Stimulated activated CD8-positive, alpha-beta memory T cell treated with anti-CD3 and anti-CD28 coated beads, Interleukin-15, amount 100 ng/mL, for 1 hour (primary cell): ENCODE measurements at regions not wholly inside any gene's neighbourhood (a gene's known extent, or its start where the extent isn't known, plus 50 kb on each side); places are given as distances from the start of the nearest gene placed in this dataset.
"Not testable (repeated sequence)": the region's sequence is repeated elsewhere in the genome, so short reads cannot be mapped to it uniquely, and the experiment has no call there.

Experiments used
- DNase-seq: peaks from one replicate; pipeline ENCODE4 v3.0.0-alpha.2; 2020; ENCODE audit warnings: low read depth

GRCh38 chr12:66775871-66776270, 97.0 kb upstream of the GRIP1 start:
- DNase-seq, result no peak

- DNase-seq, result peak; percentile 4
Observed at GRCh38 chr12:66776974-66777373, 98.1 kb upstream of the GRIP1 start.

- no peak for DNase-seq
Observed at GRCh38 chr12:66779466-66779865, 100.6 kb upstream of the GRIP1 start.

GRCh38 chr12:66786531-66787308, 107.8 kb upstream of the GRIP1 start:
- DNase-seq, result no peak

GRCh38 chr12:66799551-66799950, 120.7 kb upstream of the GRIP1 start:
- no peak for DNase-seq

DNA sequence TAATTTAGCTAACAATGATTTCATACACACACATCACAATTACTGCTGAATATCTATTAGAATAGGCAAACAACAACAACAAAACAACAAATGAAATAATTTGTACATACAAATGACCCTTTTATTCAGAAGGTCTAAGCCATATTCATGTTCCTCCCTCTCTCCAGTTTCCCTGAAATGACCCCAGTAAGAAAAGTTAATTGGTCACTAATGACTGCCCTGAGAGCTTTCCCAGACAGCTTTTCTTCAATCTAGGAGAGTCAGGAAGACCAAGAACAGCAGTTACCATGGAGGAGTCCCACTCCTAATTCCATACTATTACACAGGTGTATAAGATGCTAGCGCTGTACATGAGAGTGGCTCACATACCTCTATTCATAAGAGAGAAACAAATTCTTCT, 121.2 kb upstream of the GRIP1 start:
- no peak for DNase-seq

DNA sequence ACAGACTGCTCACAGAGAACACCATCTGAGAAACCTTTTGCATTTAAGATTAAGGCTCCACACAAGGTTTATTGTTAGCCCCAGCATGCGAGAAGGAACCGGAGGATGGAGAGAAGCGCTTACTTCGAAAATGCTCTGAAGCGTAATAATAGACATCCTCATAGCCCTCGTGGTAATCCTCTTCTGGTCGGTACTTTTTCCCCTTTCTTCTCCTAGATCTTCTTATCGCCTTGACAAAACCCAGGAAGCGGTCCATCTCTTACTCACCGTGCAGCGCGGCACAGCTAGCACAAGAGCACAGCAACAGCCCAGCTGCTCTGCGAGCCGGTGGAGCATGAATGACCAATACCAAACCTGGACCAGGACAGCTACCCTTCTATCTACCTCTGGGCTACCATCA, 125.1 kb upstream of the GRIP1 start:
- DNase-seq, result no peak

- DNase-seq, result no peak
Observed at GRCh38 chr12:66804563-66804974, 125.7 kb upstream of the GRIP1 start.

DNA sequence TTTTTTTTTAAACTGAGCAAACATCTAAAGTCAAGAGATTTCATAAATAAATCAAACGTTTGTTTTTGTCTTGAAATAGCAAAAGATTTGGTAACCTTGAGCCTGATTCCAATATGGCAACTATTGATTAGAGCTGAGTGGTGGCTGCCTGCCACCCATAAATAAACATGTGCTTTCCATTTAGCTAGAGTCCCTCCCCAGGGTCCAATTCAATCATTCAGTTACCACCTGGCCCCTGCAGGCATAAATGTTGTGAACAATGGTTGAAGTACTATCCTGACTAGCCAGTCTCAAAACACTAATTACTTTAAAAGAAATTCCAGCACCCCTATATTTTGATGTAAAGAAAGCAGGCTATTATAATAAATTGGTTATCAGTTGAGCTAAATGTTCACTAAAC, 129.7 kb upstream of the GRIP1 start:
- no peak for DNase-seq

- no peak for DNase-seq
Observed at GRCh38 chr12:66813137-66813892, 134.4 kb upstream of the GRIP1 start.

- no peak for DNase-seq
Observed at GRCh38 chr12:66819587-66819986, 140.7 kb upstream of the GRIP1 start.

DNA sequence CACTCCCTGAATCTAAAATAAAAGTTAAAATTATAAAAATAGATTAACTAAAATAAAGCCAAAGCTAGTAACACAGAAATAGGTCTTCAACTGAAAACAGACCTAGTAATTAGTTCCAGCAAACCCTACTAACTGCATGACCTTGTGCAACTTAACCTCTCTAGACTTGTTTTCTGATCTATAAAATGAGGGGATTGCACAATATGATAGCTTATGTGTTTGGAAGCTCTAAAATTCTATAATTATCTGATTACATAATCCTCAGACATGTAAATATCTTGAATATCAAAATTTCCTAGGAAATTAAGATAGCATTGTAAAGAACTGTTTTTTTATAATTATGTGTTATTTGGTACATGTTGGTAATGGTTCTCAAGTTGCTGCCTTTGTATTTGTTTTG, 144.1 kb upstream of the GRIP1 start:
- DNase-seq, result no peak

DNA sequence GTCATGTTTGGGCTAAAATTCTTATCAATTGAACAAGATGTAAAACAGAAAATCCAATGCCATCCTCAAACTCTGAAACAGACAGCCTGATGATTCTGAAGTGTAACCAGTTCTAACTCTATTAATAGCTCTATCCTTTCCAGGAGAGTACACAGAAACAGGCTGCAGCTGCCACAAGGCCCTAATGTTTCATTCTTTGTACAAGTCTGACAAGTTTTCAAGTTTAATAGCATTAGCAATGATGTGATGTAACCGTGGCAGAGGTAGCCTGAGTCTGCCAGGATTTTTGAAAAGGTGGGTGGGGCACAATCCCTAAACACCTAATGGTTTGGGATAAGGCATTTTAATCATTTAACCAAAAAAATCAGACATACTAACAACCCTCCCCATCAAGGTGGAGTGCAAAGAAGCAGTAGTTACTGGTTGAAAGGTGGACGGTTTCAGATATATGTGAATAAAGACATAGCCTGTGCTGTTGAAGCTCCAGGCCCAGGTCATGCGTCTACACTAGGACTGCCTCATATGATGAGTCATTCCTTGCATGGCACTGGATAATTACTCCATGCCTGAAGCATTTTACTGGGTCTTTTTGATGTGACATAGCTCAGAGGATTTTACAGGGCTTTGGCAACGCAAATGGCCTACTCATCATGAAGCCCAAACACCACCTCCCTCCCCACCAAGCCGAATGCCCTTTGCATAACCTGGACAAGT, 145.1 kb upstream of the GRIP1 start:
- DNase-seq, result no peak

DNA sequence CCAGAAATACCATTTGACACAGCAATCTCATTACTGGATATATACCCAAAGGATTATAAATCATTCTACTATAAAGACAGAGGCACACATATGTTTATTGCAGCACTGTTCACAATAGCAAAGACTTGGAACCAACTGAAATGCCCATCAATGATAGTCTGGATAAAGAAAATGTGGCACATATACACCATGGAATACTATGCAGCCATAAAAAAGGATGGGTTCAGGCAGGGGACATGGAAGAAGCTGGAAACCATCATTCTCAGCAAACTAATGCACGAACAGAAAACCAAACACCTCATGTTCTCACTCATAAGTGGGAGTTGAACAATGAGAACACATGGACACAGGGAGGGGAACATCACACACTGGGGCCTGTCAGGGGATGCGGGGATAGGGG, 147.0 kb upstream of the GRIP1 start:
- DNase-seq, result not testable (repeated sequence)

- no peak for DNase-seq
Observed at GRCh38 chr12:66829660-66830325, 150.9 kb upstream of the GRIP1 start.

GRCh38 chr12:66831495-66831894, 152.6 kb upstream of the GRIP1 start:
- DNase-seq, result no peak

- no peak for DNase-seq
Observed at GRCh38 chr12:66832997-66833396, 154.1 kb upstream of the GRIP1 start.

- DNase-seq, result no peak
Observed at GRCh38 chr12:66836623-66837310, 157.9 kb upstream of the GRIP1 start.

- no peak for DNase-seq
Observed at GRCh38 chr12:66837311-66837627, 158.4 kb upstream of the GRIP1 start.

DNA sequence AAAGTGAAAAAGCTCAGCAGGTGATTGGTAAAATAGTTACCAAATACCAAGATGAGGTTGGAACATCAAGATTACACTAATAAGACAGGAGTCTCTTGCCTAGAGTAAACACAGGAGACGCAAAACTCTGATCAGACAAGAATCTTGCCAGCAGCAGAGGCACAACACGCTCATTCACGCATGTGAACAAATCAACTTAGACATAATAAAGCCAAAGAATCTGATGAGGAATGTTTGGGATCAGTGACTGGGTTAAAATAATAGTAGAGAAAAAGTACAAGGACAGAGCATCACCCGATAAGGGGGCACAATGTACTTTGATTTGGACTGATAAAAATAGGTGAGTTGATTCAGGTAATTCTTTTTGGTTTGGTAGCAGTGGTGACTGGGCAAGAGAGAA, 159.5 kb upstream of the GRIP1 start:
- no peak for DNase-seq

DNA sequence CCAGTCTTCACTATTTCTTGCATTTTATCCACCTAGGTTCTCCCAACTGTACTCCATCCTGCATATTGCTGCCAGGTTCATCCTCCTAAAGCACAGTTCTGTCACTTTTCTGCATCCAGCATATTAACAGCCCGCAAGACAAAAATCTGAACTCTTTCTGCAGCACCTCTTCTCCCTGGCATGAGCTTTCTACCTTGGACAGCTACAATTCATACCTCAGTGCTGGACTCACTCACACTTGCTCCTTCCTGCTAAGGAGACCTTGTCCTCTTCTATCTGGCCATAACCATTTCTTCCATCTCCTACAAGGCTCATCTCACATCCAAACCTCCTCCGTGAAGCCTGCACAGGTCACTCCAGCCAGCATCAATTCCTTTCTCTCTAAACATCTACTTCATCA, 170.1 kb upstream of the GRIP1 start:
- DNase-seq, result no peak

DNA sequence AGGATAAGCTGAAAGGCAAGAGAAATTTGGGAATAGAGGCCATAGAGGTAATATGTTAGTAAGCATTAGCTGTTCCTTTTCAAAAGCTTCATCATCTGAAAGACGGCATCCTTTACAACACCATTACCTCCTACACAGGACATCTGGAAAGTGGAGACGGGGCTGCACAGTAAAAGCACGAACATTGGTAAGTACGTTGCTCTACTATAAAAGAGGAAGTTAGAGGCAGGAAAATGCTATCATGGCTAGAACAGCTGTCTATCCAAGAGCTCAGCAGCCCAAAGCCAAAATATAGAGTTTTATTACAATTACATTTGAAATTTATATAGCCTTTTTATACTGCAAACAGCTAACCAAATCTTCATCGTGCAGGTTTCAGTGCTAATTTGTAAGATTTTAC, 172.3 kb upstream of the GRIP1 start:
- no peak for DNase-seq
